OCI-LY3 (cell line): ENCODE measurements at regions not wholly inside any gene's neighbourhood (a gene's known extent, or its start where the extent isn't known, plus 50 kb on each side); places are given as distances from the start of the nearest gene placed in this dataset.

Source experiments
- H2AFZ ChIP-seq: fragments of 200-600, 300-600 bp; shearing (Covaris generic); 2 replicates; pipeline ENCODE4 v1.6.0; 2014; ENCODE audit warnings: antibody characterized with exemption, low read depth, low read length
- H3K27ac ChIP-seq: fragments of 200-600, 300-600 bp; sonication (generic); 2 replicates; pipeline ENCODE4 v1.5.1; 2014; ENCODE audit warnings: mild to moderate bottlenecking, low read length, moderate library complexity, mixed read lengths
- H3K27me3 ChIP-seq: fragments of 200-600, 300-600 bp; sonication (generic); 2 replicates; pipeline ENCODE4 v1.6.1; 2014; ENCODE audit warnings: low read depth, low read length, mixed read lengths
- H3K36me3 ChIP-seq: fragments of 200-600, 300-600 bp; sonication (generic); replicated peaks from 2 replicates; pipeline ENCODE3; 2014; ENCODE audit warnings: low read depth, low read length, mixed read lengths
- H3K4me1 ChIP-seq: fragments of 300-600, 200-600 bp; sonication (generic); 2 replicates; pipeline ENCODE4 v1.6.1; 2014; ENCODE audit warnings: low read length, mixed read lengths
- H3K4me2 ChIP-seq: fragments of 200-600, 300-600 bp; sonication (generic); 2 replicates; pipeline ENCODE4 v1.6.1; 2014; ENCODE audit warnings: low read length, mixed read lengths
- H3K4me3 ChIP-seq: fragments of 300-600, 200-600 bp; sonication (generic); 2 replicates; pipeline ENCODE4 v1.5.1; 2014; ENCODE audit warnings: antibody characterized with exemption, mild to moderate bottlenecking, low read length, moderate library complexity
- H3K79me2 ChIP-seq: fragments of 300-600, 200-600 bp; shearing (Covaris generic); 2 replicates; pipeline ENCODE4 v1.6.1; 2014; ENCODE audit warnings: mild to moderate bottlenecking, low read length, mixed read lengths
- H3K9ac ChIP-seq: fragments of 300-600, 200-600 bp; shearing (Covaris generic); 2 replicates; pipeline ENCODE4 v1.6.0; 2014; ENCODE audit warnings: mild to moderate bottlenecking, low read length, moderate library complexity
- H3K9me3 ChIP-seq: fragments of 200-600, 300-600 bp; shearing (Covaris generic); 2 replicates; pipeline ENCODE4 v1.6.1; 2014; ENCODE audit warnings: low read length, mixed read lengths; ENCODE audit not compliant: insufficient read depth
- H4K20me1 ChIP-seq: fragments of 200-600, 300-600 bp; sonication (generic); 2 replicates; pipeline ENCODE4 v1.6.1; 2016; ENCODE audit warnings: low read length, mixed read lengths; ENCODE audit not compliant: insufficient read depth
- EZH2phosphoT487 ChIP-seq: fragments of 200-600 bp; shearing (Covaris generic); IDR thresholded peaks from 2 replicates; pipeline ENCODE4 v1.6.1; 2018; ENCODE audit warnings: antibody characterized with exemption, mixed run types, low read depth
- TF ChIP-seq, protein P1 (sequence below): fragments of 200-600, 300-600 bp; sonication (generic); IDR thresholded peaks from 2 replicates; pipeline ENCODE4 v1.5.1; 2014; ENCODE audit warnings: antibody characterized with exemption, low read length, low read depth

- peaks cover 9% of the 10 kb centered on the region for H3K27me3 ChIP-seq
- TF ChIP-seq EZH2phosphoT487, result no peak
- TF ChIP-seq, protein P1, sequence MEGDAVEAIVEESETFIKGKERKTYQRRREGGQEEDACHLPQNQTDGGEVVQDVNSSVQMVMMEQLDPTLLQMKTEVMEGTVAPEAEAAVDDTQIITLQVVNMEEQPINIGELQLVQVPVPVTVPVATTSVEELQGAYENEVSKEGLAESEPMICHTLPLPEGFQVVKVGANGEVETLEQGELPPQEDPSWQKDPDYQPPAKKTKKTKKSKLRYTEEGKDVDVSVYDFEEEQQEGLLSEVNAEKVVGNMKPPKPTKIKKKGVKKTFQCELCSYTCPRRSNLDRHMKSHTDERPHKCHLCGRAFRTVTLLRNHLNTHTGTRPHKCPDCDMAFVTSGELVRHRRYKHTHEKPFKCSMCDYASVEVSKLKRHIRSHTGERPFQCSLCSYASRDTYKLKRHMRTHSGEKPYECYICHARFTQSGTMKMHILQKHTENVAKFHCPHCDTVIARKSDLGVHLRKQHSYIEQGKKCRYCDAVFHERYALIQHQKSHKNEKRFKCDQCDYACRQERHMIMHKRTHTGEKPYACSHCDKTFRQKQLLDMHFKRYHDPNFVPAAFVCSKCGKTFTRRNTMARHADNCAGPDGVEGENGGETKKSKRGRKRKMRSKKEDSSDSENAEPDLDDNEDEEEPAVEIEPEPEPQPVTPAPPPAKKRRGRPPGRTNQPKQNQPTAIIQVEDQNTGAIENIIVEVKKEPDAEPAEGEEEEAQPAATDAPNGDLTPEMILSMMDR, result no peak
- H3K36me3 ChIP-seq, result no peaks in the 10 kb centered on the region
- no peak overlapping the region for H3K4me3 ChIP-seq
- H3K79me2 ChIP-seq, result no peaks in the 10 kb centered on the region
- H3K27ac ChIP-seq, result no peak overlapping the region
- no peaks in the 10 kb centered on the region for H4K20me1 ChIP-seq
- H3K4me1 ChIP-seq, result no peaks in the 10 kb centered on the region
- no peak overlapping the region for H3K4me2 ChIP-seq
- H3K9me3 ChIP-seq, result peaks cover 10% of the 10 kb centered on the region
- H3K9ac ChIP-seq, result no peak overlapping the region
- no peak overlapping the region for H2AFZ ChIP-seq
These were observed 53.3 kb upstream of the LINC01488 start for GRCh38 chr11:69427906-69428880.

DNA sequence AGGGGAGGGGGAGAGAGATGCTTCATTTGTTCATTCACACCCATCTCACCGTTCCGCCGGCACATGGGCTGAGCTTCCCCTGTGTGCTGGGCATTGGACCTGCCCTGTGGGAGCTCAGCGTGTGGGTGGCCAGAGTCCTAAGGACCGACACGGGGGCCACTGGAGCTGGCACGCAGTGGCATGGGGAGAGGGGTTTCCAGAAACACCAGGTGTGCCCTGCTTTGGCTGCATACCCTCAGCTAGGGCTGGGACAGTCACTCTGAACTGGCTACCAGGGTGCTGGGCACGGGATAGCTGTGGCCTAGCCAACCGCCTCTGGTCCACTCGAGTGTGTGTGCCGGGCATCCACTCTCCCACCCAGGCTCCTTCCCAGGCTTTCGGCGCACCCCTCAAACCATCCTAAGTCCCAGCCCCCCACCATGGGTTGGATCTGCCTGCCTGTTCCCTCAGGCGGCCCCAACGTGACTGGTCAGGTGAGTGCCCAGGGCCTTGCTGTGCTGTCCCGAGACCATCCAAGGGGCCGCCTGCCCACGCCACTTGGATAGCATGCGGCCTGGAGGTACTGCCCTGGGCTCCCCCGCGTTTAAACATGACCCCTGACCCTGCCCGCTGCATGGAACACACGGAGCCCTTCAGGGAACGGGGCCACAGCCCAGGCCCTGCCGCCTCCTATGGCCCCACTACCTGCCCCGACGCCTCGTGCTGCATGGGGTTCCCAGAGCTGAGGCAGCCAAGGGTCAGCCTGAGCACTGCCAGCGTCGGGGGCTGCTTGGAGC, 51.6 kb upstream of the LINC01488 start:
- no peak overlapping the region for H3K27ac ChIP-seq
- H3K9me3 ChIP-seq, result peaks cover 5% of the 10 kb centered on the region
- no peaks in the 10 kb centered on the region for H4K20me1 ChIP-seq
- peaks cover 22% of the 10 kb centered on the region for H3K27me3 ChIP-seq
- no peak overlapping the region for H3K4me2 ChIP-seq
- TF ChIP-seq EZH2phosphoT487, result no peak
- TF ChIP-seq, protein P1, result no peak
- no peaks in the 10 kb centered on the region for H3K4me1 ChIP-seq
- no peak overlapping the region for H2AFZ ChIP-seq
- no peak overlapping the region for H3K4me3 ChIP-seq
- no peaks in the 10 kb centered on the region for H3K36me3 ChIP-seq
- no peaks in the 10 kb centered on the region for H3K79me2 ChIP-seq
- no peak overlapping the region for H3K9ac ChIP-seq

DNA sequence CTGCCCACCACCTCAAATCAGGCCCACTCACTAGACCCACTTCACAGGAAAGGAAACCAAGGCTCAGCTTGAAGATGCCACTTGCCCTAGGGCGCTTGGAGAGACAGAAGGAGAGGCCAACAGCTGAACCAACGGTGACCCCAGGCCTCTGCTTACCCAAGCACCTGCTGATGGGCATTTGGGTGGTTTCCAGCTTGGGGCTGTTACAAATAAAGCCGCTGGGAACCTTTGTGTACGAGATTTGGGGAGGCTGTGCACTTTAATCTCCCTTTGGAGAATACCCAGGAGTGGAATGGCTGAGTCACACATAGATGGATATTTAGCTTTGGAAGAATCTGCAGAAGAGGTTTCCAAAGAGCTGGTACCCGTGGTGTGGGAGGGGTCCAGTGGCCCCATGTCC, 50.9 kb upstream of the LINC01488 start:
- Histone ChIP-seq H3K4me3 (no peak overlapping the region), H3K79me2 (no peaks in the 10 kb centered on the region), H4K20me1 (no peaks in the 10 kb centered on the region), H3K9me3 (no peaks in the 10 kb centered on the region), H3K4me1 (no peaks in the 10 kb centered on the region), H3K4me2 (no peak overlapping the region), H3K27me3 (peaks cover 29% of the 10 kb centered on the region), H3K9ac (no peak overlapping the region), H3K36me3 (no peaks in the 10 kb centered on the region), H3K27ac (no peak overlapping the region), H2AFZ (no peak overlapping the region)
- TF ChIP-seq, protein P1, result no peak
- no peak for TF ChIP-seq EZH2phosphoT487

DNA sequence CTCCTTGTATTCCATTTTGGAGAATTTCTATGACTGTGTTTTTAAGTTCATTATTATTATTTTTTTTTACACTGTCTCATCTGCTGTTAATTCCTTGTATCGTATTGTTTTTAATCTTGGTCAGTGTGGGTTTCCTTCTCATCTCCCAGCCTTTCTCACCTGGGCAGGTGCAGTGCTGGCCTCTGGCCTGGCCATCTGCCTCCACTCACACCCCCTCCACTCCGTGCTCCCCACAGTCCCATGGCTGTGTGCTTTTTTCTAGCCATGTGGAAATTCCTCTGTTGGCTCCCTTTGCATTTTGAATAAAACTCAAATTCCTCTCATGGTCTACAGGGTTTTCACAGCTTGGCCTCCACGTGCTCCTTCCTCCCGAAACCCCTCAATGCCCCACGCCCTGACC, 50.3 kb upstream of the LINC01488 start:
- TF ChIP-seq, protein P1, result no peak
- no peak for TF ChIP-seq EZH2phosphoT487
- Histone ChIP-seq H2AFZ (no peak overlapping the region), H3K4me2 (no peak overlapping the region), H3K27ac (no peak overlapping the region), H3K4me1 (no peaks in the 10 kb centered on the region), H3K9ac (no peak overlapping the region), H4K20me1 (no peaks in the 10 kb centered on the region), H3K36me3 (no peaks in the 10 kb centered on the region), H3K9me3 (no peaks in the 10 kb centered on the region), H3K27me3 (peaks cover 30% of the 10 kb centered on the region), H3K4me3 (no peak overlapping the region), H3K79me2 (no peaks in the 10 kb centered on the region)
